ENCODE measurements at regions not wholly inside any gene's neighbourhood (a gene's known extent, or its start where the extent isn't known, plus 50 kb on each side); places are given as distances from the start of the nearest gene placed in this dataset.

DNA sequence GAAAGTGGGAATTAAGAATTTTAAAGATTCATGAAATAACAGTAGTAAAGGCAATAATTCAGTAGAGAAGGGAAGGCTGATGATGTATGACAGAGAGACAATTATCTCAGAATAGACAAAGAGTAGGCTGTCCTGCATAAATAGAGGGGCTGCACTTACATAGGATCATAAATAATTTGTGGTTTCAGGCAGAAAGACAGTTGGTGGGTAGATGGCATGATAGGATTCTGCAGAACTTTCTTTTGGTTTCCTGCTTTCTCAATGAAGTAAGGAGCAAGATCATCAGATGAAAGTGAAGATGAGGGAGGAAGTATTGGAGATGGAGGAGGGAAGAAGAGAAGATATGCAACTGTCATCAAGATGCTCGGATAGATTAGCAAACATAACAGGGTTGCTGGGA is 604.9 kb upstream of the ZFP42 start:
- DNase-seq (ENCODE audit: low read depth, low spot score) (no peak), FAIRE-seq (no peak)
- TF ChIP-seq EZH2 (IDR thresholded peaks at IDR 0.05; ENCODE audit: low read length), result no peak
- no peak for TF ChIP-seq CTCF (optimal IDR thresholded peaks at IDR 0.05 in 1 of 3, IDR thresholded peaks at IDR 0.05 in 1 of 3, conservative IDR thresholded peaks at IDR 0.05 in 1 of 3; ENCODE audit: extremely low read depth in 1 of 3, insufficient read depth in 2 of 3, low read length in 3 of 3)
- Histone ChIP-seq H3K9me3 (ENCODE audit: control insufficient read depth, low read depth, low read length) (no peaks in the 10 kb centered on the region), H3K9me1 (ENCODE audit: control insufficient read depth, extremely low read depth, insufficient read depth, low read length) (no peaks in the 10 kb centered on the region), H4K20me1 (ENCODE audit: control insufficient read depth, extremely low read depth, insufficient read depth, low read length) (no peaks in the 10 kb centered on the region), H3K27me3 (ENCODE audit: control insufficient read depth, extremely low read depth, insufficient read depth, low read length) (no peaks in the 10 kb centered on the region), H3K27ac (ENCODE audit: control insufficient read depth, insufficient read depth, low read length) (no peak overlapping the region), H3K4me3 (ENCODE audit: control insufficient read depth in 2 of 3, extremely low read depth in 1 of 3, insufficient read depth in 2 of 3, low read depth in 1 of 3, low read length in 3 of 3) (no peak overlapping the region), H3K9ac (ENCODE audit: control insufficient read depth, extremely low read depth, insufficient read depth, low read length) (no peak overlapping the region), H3K4me2 (ENCODE audit: control insufficient read depth, extremely low read depth, insufficient read depth, low read depth, low read length) (no peak overlapping the region), H2AFZ (ENCODE audit: control insufficient read depth, low read length) (no peak overlapping the region), H3K4me1 (ENCODE audit: control insufficient read depth, extremely low read depth, insufficient read depth, low read length) (no peaks in the 10 kb centered on the region), H3K79me2 (ENCODE audit: control insufficient read depth, insufficient read depth, low read length) (no peaks in the 10 kb centered on the region), H3K36me3 (ENCODE audit: control insufficient read depth in 2 of 2, extremely low read depth in 1 of 2, insufficient read depth in 2 of 2, low read length in 2 of 2) (no peaks in the 10 kb centered on the region)
- dilution Hi-C loops (cut with MboI; ENCODE audit: extremely low pct_ligation_motif_present, low sequenced_read_pairs), result no loop called here

DNA sequence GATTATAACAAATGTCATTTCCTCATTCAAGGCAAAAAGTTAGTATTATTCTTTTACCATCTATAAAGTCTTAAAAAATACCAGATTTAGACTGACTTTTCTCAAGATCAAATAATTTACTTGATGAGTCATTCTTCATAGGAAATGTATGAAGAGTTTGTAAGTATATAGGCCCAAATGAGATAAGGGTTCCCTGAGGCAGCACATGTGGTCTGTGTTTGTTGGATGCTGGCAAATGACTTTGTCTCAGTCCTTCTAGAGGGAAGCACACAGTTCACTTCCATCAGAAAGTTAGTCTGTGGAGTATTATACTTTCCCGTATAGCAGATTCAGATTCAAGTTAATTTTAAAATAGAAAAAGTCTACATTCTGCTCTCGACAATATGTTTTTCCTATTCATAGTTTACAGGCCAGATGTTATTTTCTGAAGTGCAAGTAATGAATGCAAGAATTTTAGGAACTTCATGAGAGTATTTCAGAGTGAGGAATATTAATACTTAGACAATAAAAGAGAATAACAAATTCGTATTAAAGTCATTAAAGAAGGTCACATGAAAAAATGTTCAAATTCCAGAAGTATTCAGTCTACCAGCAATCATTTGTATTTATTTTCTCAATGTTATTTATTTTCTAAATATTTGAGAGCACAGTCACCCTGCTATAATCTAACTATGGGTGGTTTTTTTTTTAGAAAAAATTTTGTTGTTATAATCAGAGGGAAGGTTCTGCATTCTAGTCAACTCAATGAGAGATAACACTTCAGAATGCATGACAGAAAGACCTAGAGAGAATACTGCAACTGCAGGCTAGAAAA is 601.8 kb upstream of the ZFP42 start:
- no peaks in the 10 kb centered on the region for H3K36me3 ChIP-seq (ENCODE audit: control insufficient read depth in 2 of 2, extremely low read depth in 1 of 2, insufficient read depth in 2 of 2, low read length in 2 of 2)

More for the DNA sequence above, 601.8 kb upstream of the ZFP42 start:
- Histone ChIP-seq H3K9me1 (ENCODE audit: control insufficient read depth, extremely low read depth, insufficient read depth, low read length) (no peaks in the 10 kb centered on the region), H3K79me2 (ENCODE audit: control insufficient read depth, insufficient read depth, low read length) (no peaks in the 10 kb centered on the region), H4K20me1 (ENCODE audit: control insufficient read depth, extremely low read depth, insufficient read depth, low read length) (no peaks in the 10 kb centered on the region), H3K4me1 (ENCODE audit: control insufficient read depth, extremely low read depth, insufficient read depth, low read length) (no peaks in the 10 kb centered on the region), H2AFZ (ENCODE audit: control insufficient read depth, low read length) (no peak overlapping the region), H3K4me2 (ENCODE audit: control insufficient read depth, extremely low read depth, insufficient read depth, low read depth, low read length) (no peak overlapping the region), H3K9ac (ENCODE audit: control insufficient read depth, extremely low read depth, insufficient read depth, low read length) (no peak overlapping the region), H3K9me3 (ENCODE audit: control insufficient read depth, low read depth, low read length) (no peaks in the 10 kb centered on the region), H3K27ac (ENCODE audit: control insufficient read depth, insufficient read depth, low read length) (no peak overlapping the region), H3K27me3 (ENCODE audit: control insufficient read depth, extremely low read depth, insufficient read depth, low read length) (no peaks in the 10 kb centered on the region), H3K4me3 (ENCODE audit: control insufficient read depth in 2 of 3, extremely low read depth in 1 of 3, insufficient read depth in 2 of 3, low read depth in 1 of 3, low read length in 3 of 3) (no peak overlapping the region)
- DNase-seq (ENCODE audit: low read depth, low spot score) (no peak), FAIRE-seq (no peak)
- dilution Hi-C loops (cut with MboI; ENCODE audit: extremely low pct_ligation_motif_present, low sequenced_read_pairs), result no loop called here
- TF ChIP-seq EZH2 (IDR thresholded peaks at IDR 0.05; ENCODE audit: low read length) (no peak), CTCF (optimal IDR thresholded peaks at IDR 0.05 in 1 of 3, IDR thresholded peaks at IDR 0.05 in 1 of 3, conservative IDR thresholded peaks at IDR 0.05 in 1 of 3; ENCODE audit: extremely low read depth in 1 of 3, insufficient read depth in 2 of 3, low read length in 3 of 3) (no peak)
